GM12878 (cell line): ENCODE measurements at regions not wholly inside any gene's neighbourhood (a gene's known extent, or its start where the extent isn't known, plus 50 kb on each side); places are given as distances from the start of the nearest gene placed in this dataset.

Experiments
- ATAC-seq: fragments of 200-7000 bp; cut with Tn5 transposase; 3 replicates; pipeline ENCODE4 v1.9.1; 2020; ENCODE audit warnings: mild to moderate bottlenecking, moderate library complexity
- BruUV-seq: library from RNA; stranded (reverse); fragments of 400-500 nt; replicated peaks from 2 replicates; lab custom pipeline; 2021; lab: Mats Ljungman, UMichigan
- CTCF ChIA-PET: fragments of 300-600 bp; sonication (Branson Sonifier 250); formaldehyde crosslinking; extraction: SDS; loops from one replicate; lab custom pipeline; 2021; ENCODE audit warnings: inconsistent platforms; lab: Yijun Ruan, JAX
- POLR2A ChIA-PET: fragments of 350-600 bp; formaldehyde crosslinking; extraction: SDS; loops from one replicate; lab custom pipeline; 2021; ENCODE audit warnings: inconsistent platforms; lab: Charles Lee
- RAD21 ChIA-PET: fragments of 300-600 bp; sonication (Branson Sonifier 250); formaldehyde crosslinking; loops from one replicate; lab custom pipeline; 2023; ENCODE audit warnings: antibody characterized with exemption; ENCODE audit not compliant: unreplicated experiment; lab: Charles Lee
- SMC1A ChIA-PET: fragments of 300-600 bp; sonication (Branson Sonifier 250); formaldehyde crosslinking; loops from one replicate; lab custom pipeline; 2023; ENCODE audit not compliant: unreplicated experiment, uncharacterized antibody; lab: Charles Lee
- DNase-seq: peaks from one replicate; pipeline ENCODE4 v3.0.0-alpha.2; 2011; ENCODE audit warnings: low read depth, low spot score
- FAIRE-seq: peaks from 3 replicates; lab custom pipeline; 2011; peaks lifted over from hg19 to GRCh38; lab: Jason Lieb, UNC
- H2AFZ ChIP-seq: 2 replicates; pipeline ENCODE4 v1.6.0; 2011; ENCODE audit warnings: low read depth, low read length, control low read depth; ENCODE audit not compliant: control insufficient read depth
- H3K27ac ChIP-seq: 2 replicates; pipeline ENCODE4 v1.5.1; 2011; ENCODE audit warnings: control low read depth; ENCODE audit not compliant: control insufficient read depth, insufficient read depth
- H3K27me3 ChIP-seq, 2 experiments: replicated peaks in 1 of 2; 2 replicates each; pipeline versions ENCODE4 v1.6.0 to v1.6.1; 2011; ENCODE audit warnings: low read length in 1 of 2; ENCODE audit not compliant: control insufficient read depth in 2 of 2, insufficient read depth in 2 of 2
- H3K36me3 ChIP-seq, 2 experiments: 2 replicates each; pipeline ENCODE4 v1.5.1; 2011; ENCODE audit warnings: low read length in 1 of 2; ENCODE audit not compliant: control insufficient read depth in 2 of 2, insufficient read depth in 2 of 2
- H3K4me1 ChIP-seq: 2 replicates; pipeline ENCODE4 v1.6.1; 2011; ENCODE audit warnings: mild to moderate bottlenecking, low read length, moderate library complexity, mixed read lengths; ENCODE audit not compliant: control insufficient read depth, insufficient read depth
- H3K4me2 ChIP-seq: 2 replicates; pipeline ENCODE4 v1.6.0; 2011; ENCODE audit warnings: control low read depth; ENCODE audit not compliant: control insufficient read depth, insufficient read depth
- H3K4me3 ChIP-seq: fragments of 200-600 bp; sonication (generic); 2 replicates; pipeline ENCODE4 v1.5.1; 2016
- H3K79me2 ChIP-seq: 2 replicates; pipeline ENCODE4 v1.6.0; 2011; ENCODE audit warnings: low read length; ENCODE audit not compliant: control insufficient read depth, insufficient read depth
- H3K9ac ChIP-seq: 2 replicates; pipeline ENCODE4 v1.8.0; 2011; ENCODE audit warnings: low read length, control low read depth, mixed read lengths; ENCODE audit not compliant: control insufficient read depth, insufficient read depth
- H3K9me3 ChIP-seq: replicated peaks from 3 replicates; pipeline ENCODE4 v1.5.1; 2011; ENCODE audit warnings: mild to moderate bottlenecking, low read length; ENCODE audit not compliant: control insufficient read depth, insufficient read depth
- H4K20me1 ChIP-seq: 2 replicates; pipeline ENCODE4 v1.6.0; 2011; ENCODE audit not compliant: control insufficient read depth, insufficient read depth
- ATF3 ChIP-seq: IDR thresholded peaks from 2 replicates; pipeline ENCODE4 v1.6.1; 2011; ENCODE audit warnings: low read depth, mild to moderate bottlenecking, low read length, moderate library complexity, borderline replicate concordance; ENCODE audit errors: extremely low read depth
- CBFB ChIP-seq: IDR thresholded peaks from 2 replicates; pipeline ENCODE4 v1.6.1; 2016; ENCODE audit warnings: antibody characterized with exemption, low read depth
- EED ChIP-seq: sonication (generic); IDR thresholded peaks from 2 replicates; pipeline ENCODE4 v1.6.1; 2016; ENCODE audit warnings: antibody characterized with exemption, low read depth
- EGR1 ChIP-seq, 2 experiments: IDR thresholded peaks; 1 replicate in 1 of 2; 2 replicates in 1 of 2; pipeline ENCODE4 v1.6.1; 2011 to 2012; ENCODE audit warnings: low read depth in 2 of 2, low read length in 2 of 2, borderline replicate concordance in 1 of 2, mild to moderate bottlenecking in 1 of 2, moderate library complexity in 1 of 2
- ELK1 ChIP-seq: IDR thresholded peaks from 2 replicates; pipeline ENCODE4 v1.6.1; 2012; ENCODE audit warnings: low read depth, low read length, improper control_type of control experiment
- FOXK2 ChIP-seq: fragments of 450-650 bp; IDR thresholded peaks from 2 replicates; pipeline ENCODE4 v1.6.1; 2017; ENCODE audit warnings: mild to moderate bottlenecking, moderate library complexity
- HCFC1 ChIP-seq: fragments of 150-350 bp; IDR thresholded peaks from 2 replicates; pipeline ENCODE4 v1.6.1; 2014; ENCODE audit warnings: low read length
- HDAC6 ChIP-seq: fragments of 200-600 bp; sonication (generic); IDR thresholded peaks from one replicate; pipeline ENCODE4 v1.8.0; 2017; ENCODE audit warnings: antibody characterized with exemption; ENCODE audit not compliant: unreplicated experiment
- HDGF ChIP-seq: fragments of 450-650 bp; IDR thresholded peaks from 2 replicates; pipeline ENCODE4 v1.6.1; 2016; ENCODE audit warnings: antibody characterized with exemption
- MYB ChIP-seq: fragments of 150-350 bp; IDR thresholded peaks from 2 replicates; pipeline ENCODE4 v1.6.1; 2014; ENCODE audit warnings: mild to moderate bottlenecking, low read depth, low read length, borderline replicate concordance
- PML ChIP-seq: IDR thresholded peaks from 2 replicates; pipeline ENCODE4 v1.6.1; 2012; ENCODE audit warnings: low read length, inconsistent platforms
- POLR2A ChIP-seq: IDR thresholded peaks from 2 replicates; pipeline ENCODE4 v1.6.1; 2011; ENCODE audit warnings: low read depth, mild to moderate bottlenecking, low read length
- RCOR1 ChIP-seq: conservative IDR thresholded peaks from 2 replicates; pipeline ENCODE4 v1.6.1; 2012; ENCODE audit warnings: low read depth, low read length, improper control_type of control experiment
- RELA ChIP-seq: fragments of 450-650 bp; IDR thresholded peaks from 2 replicates; pipeline ENCODE4 v1.8.0; 2014; ENCODE audit warnings: borderline replicate concordance; ENCODE audit not compliant: partially characterized antibody
- SUPT20H ChIP-seq: IDR thresholded peaks from 2 replicates; pipeline ENCODE4 v1.6.1; 2011; ENCODE audit warnings: low read depth, mild to moderate bottlenecking, low read length, moderate library complexity, borderline replicate concordance; ENCODE audit not compliant: control insufficient read depth
- TCF7 ChIP-seq: IDR thresholded peaks from 2 replicates; pipeline ENCODE4 v1.6.1; 2014; ENCODE audit warnings: antibody characterized with exemption, borderline replicate concordance
- ZNF207 ChIP-seq: fragments of 450-650 bp; IDR thresholded peaks from 2 replicates; pipeline ENCODE4 v1.6.1; 2014; ENCODE audit warnings: antibody characterized with exemption, mild to moderate bottlenecking, borderline replicate concordance
- WGBS: methylation state at CpG from one replicate; pipeline ENCODE4 v1.1.6; 2016; ENCODE audit warnings: low lambda C conversion rate; ENCODE audit not compliant: insufficient replicate concordance, insufficient coverage; ENCODE audit errors: missing lambda C conversion rate; 5-methylcytosine and 5-hydroxymethylcytosine counted together
- in situ Hi-C: fragments of 300-500 bp; cut with MboI; formaldehyde crosslinking; loops from 9 replicates; pipeline ENCODE4 v1.14.3; 2018; ENCODE audit warnings: mixed read lengths
- intact Hi-C: fragments of 100-400 bp; cut with micrococcal nuclease; formaldehyde crosslinking; loops from one replicate; pipeline ENCODE4 v1.14.2; 2022; ENCODE audit not compliant: unreplicated experiment
- TF ChIP-seq, protein P1 (sequence below): IDR thresholded peaks from 2 replicates; pipeline ENCODE4 v1.6.1; 2012; ENCODE audit warnings: mild to moderate bottlenecking, low read depth, low read length
- TF ChIP-seq, protein P2 (sequence below): IDR thresholded peaks from 2 replicates; pipeline ENCODE4 v1.6.1; 2012; ENCODE audit warnings: low read depth, low read length, improper control_type of control experiment

GRCh38 chr15:72884311-72884710 is 100.8 kb upstream of the ADPGK start (continued):
- TF ChIP-seq, protein P1, sequence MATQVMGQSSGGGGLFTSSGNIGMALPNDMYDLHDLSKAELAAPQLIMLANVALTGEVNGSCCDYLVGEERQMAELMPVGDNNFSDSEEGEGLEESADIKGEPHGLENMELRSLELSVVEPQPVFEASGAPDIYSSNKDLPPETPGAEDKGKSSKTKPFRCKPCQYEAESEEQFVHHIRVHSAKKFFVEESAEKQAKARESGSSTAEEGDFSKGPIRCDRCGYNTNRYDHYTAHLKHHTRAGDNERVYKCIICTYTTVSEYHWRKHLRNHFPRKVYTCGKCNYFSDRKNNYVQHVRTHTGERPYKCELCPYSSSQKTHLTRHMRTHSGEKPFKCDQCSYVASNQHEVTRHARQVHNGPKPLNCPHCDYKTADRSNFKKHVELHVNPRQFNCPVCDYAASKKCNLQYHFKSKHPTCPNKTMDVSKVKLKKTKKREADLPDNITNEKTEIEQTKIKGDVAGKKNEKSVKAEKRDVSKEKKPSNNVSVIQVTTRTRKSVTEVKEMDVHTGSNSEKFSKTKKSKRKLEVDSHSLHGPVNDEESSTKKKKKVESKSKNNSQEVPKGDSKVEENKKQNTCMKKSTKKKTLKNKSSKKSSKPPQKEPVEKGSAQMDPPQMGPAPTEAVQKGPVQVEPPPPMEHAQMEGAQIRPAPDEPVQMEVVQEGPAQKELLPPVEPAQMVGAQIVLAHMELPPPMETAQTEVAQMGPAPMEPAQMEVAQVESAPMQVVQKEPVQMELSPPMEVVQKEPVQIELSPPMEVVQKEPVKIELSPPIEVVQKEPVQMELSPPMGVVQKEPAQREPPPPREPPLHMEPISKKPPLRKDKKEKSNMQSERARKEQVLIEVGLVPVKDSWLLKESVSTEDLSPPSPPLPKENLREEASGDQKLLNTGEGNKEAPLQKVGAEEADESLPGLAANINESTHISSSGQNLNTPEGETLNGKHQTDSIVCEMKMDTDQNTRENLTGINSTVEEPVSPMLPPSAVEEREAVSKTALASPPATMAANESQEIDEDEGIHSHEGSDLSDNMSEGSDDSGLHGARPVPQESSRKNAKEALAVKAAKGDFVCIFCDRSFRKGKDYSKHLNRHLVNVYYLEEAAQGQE, result no peak
- TF ChIP-seq ATF3 (no peak), HDAC6 (no peak), PML (no peak)
- TF ChIP-seq, protein P2, sequence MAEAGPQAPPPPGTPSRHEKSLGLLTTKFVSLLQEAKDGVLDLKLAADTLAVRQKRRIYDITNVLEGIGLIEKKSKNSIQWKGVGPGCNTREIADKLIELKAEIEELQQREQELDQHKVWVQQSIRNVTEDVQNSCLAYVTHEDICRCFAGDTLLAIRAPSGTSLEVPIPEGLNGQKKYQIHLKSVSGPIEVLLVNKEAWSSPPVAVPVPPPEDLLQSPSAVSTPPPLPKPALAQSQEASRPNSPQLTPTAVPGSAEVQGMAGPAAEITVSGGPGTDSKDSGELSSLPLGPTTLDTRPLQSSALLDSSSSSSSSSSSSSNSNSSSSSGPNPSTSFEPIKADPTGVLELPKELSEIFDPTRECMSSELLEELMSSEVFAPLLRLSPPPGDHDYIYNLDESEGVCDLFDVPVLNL, result no peak

DNA sequence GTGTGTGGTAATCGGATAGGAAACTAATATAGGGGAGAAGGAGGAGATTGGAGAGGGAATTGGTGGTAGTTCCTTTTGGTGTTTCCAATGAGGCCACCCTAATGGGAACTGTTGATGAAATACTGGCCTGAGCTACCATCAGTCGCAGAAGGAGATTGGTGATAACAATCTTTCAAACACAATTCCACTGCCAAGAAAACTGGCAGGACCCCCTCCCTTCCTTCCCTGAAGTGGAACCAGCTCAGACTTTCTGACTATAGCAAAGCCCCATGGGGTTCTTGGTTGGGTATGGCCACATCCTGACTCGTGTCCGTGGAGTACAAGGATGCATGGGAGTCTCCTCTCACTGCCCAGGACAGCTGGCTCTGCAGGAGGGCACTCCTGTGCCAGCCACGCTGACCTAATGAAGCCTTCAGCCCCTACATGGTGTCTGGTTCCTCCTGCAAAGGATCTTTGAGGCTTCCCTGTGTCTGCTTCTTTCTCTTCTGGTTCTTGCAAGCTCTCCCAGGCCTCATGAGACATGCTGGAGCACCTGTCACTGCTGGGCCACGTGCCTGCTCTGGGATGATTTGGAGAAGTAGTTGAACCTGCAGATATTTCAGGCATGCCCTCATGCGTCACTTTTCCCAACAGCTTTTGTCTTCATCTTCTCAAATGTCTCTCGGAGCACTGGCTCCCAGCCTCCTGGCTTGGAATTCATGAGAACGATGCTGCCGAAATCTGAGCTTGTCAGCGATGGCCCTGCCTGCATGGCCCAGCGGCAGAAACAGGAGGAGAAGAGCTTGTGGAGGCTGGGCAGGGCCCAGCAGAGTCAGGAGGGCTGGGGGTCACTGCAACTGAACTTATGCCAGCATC is 90.0 kb upstream of the ADPGK start:
- in situ Hi-C loops, result no loop called here
- TF ChIP-seq HDGF (no peak), EED (no peak), RCOR1 (no peak), HCFC1 (no peak), MYB (no peak), RELA (no peak), SUPT20H (no peak), EGR1 (IDR thresholded peaks at IDR 0.05; ENCODE audit: borderline replicate concordance in 1 of 2, low read depth in 2 of 2, low read length in 2 of 2) (no peak), ELK1 (no peak), CBFB (no peak), TCF7 (no peak), POLR2A (no peak), ZNF207 (no peak), FOXK2 (no peak)

More for the DNA sequence above, 90.0 kb upstream of the ADPGK start:
- Histone ChIP-seq H3K27me3 (0 out of 4 replicates have a peak, but pooled peaks cover 0 to 1% of the 10 kb centered on the region in 2 experiments), H3K4me2 (no peak overlapping the region), H3K4me1 (no peaks in the 10 kb centered on the region), H3K79me2 (no peaks in the 10 kb centered on the region), H3K9me3 (no peaks in the 10 kb centered on the region), H3K4me3 (no peak overlapping the region), H2AFZ (no peak overlapping the region), H4K20me1 (no peaks in the 10 kb centered on the region), H3K36me3 (no peaks in the 10 kb centered on the region), H3K27ac (no peak overlapping the region), H3K9ac (no peak overlapping the region)
- BruUV-seq, result no TSS peak
- POLR2A ChIA-PET, result no interaction called here
- intact Hi-C loops, result no loop called here
- no peak for DNase-seq
- WGBS, result 10% methylated on average over 12 of the region's 12 CpGs
- CTCF ChIA-PET, result no interaction called here
- SMC1A ChIA-PET, result no interaction called here
- ATAC-seq, result no peak
- RAD21 ChIA-PET, result no interaction called here
- FAIRE-seq, result no peak
